ENCODE measurements at regions not wholly inside any gene's neighbourhood (a gene's known extent, or its start where the extent isn't known, plus 50 kb on each side); places are given as distances from the start of the nearest gene placed in this dataset.
A peak's percentile ranks its signal among the peaks of the same experiment; 100 is the strongest.

DNA sequence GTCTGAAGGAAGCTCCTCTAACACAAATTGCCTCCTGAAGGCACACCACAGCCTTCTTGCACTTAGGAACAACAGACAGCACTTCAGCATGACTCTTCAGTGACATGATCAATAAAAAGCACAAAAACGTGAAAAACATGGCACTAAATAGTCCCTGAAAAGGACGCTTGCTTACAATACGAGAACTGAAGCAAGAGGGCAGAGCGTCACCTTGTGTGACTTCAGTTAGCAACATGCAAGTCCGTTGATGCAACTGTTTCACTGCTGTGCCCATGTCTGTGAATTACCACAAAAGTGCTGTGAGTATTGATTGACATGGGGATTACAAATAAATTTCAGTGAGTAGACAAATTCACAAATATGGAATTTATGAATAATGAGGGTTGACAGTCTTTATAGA lies 219.9 kb upstream of the GAS1 start:
- WGBS (ENCODE audit: extremely low coverage, insufficient coverage, insufficient read length): no CpG with 5 or more reads among the region's 5 CpGs
- H2AK5ac ChIP-seq (ENCODE audit: low read length): no peak overlapping the region

DNA sequence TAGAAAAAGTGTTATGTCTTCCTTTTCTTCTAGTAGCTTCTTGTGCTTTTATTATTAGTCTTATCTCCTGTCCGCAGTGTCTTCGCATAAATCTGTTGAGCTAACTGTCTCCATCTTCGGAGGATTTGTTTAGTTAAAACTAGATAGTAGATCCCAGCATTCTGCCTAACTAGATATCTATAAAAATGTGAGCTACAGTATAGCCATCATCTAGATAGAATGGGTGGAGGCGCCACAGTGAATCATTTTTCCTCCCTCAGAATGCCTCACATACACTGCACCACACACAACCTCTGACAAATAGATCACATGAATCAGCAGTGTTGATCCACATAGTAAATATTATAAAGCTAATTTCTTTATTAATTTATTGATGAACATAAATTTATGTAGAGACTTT lies 220.3 kb upstream of the GAS1 start:
- Histone ChIP-seq H3K4me2 (ENCODE audit: low read length) (no peak overlapping the region), H3K4ac (ENCODE audit: low read depth, low read length) (no peak overlapping the region), H3K36me3 (ENCODE audit: control insufficient read depth in 1 of 2, insufficient read depth in 2 of 2, low read length in 2 of 2) (no peaks in the 10 kb centered on the region), H3K9ac (ENCODE audit: low read length) (no peak overlapping the region), H2AFZ (ENCODE audit: insufficient read depth, low read length, poor library complexity) (no peak overlapping the region), H3K27me3 (ENCODE audit: insufficient read depth, low read length) (no peaks in the 10 kb centered on the region), H3K27ac (ENCODE audit: low read depth, low read length) (no peak overlapping the region), H2BK12ac (ENCODE audit: low read length) (no peak overlapping the region), H3K23ac (ENCODE audit: low read length) (no peak overlapping the region), H3K14ac (ENCODE audit: low read length) (no peak overlapping the region), H3K9me3 (ENCODE audit: insufficient read depth, low read depth, low read length) (no peaks in the 10 kb centered on the region), H3K79me2 (ENCODE audit: control insufficient read depth, insufficient read depth, low read length, poor library complexity) (no peaks in the 10 kb centered on the region), H4K8ac (ENCODE audit: low read depth, low read length) (no peak overlapping the region), H4K12ac (ENCODE audit: low read depth, low read length) (no peak overlapping the region), H3K18ac (ENCODE audit: low read length) (no peak overlapping the region), H3K4me1 (ENCODE audit: control insufficient read depth in 1 of 2, insufficient read depth in 2 of 2, low read length in 2 of 2) (no peaks in the 10 kb centered on the region), H2BK120ac (ENCODE audit: insufficient read depth, low read length, poor library complexity) (no peak overlapping the region), H3K4me3 (ENCODE audit: low read depth, low read length) (no peak overlapping the region), H4K91ac (ENCODE audit: low read depth, low read length) (no peak overlapping the region), H2BK5ac (ENCODE audit: low read depth, low read length, poor library complexity) (no peak overlapping the region), H3K79me1 (ENCODE audit: low read length) (no peaks in the 10 kb centered on the region), H2AK5ac (ENCODE audit: low read length) (no peak overlapping the region)
- no CpG with 5 or more reads among the region's 4 CpGs for WGBS (ENCODE audit: extremely low coverage, insufficient coverage, insufficient read length)
- DNase-seq: no peak

More for the DNA sequence above, 219.9 kb upstream of the GAS1 start:
- H3K4me1 ChIP-seq (ENCODE audit: control insufficient read depth in 1 of 2, insufficient read depth in 2 of 2, low read length in 2 of 2): no peaks in the 10 kb centered on the region
- no peaks in the 10 kb centered on the region for H3K79me2 ChIP-seq (ENCODE audit: control insufficient read depth, insufficient read depth, low read length, poor library complexity)
- no peak overlapping the region for H2BK12ac ChIP-seq (ENCODE audit: low read length)
- no peak overlapping the region for H2BK120ac ChIP-seq (ENCODE audit: insufficient read depth, low read length, poor library complexity)
- no peak overlapping the region for H4K12ac ChIP-seq (ENCODE audit: low read depth, low read length)
- no peaks in the 10 kb centered on the region for H3K27me3 ChIP-seq (ENCODE audit: insufficient read depth, low read length)
- H2AFZ ChIP-seq (ENCODE audit: insufficient read depth, low read length, poor library complexity): no peak overlapping the region
- no peak overlapping the region for H3K18ac ChIP-seq (ENCODE audit: low read length)
- H3K9ac ChIP-seq (ENCODE audit: low read length): no peak overlapping the region
- DNase-seq: peak in 1 of 2 donors; percentile 5
- no peaks in the 10 kb centered on the region for H3K36me3 ChIP-seq (ENCODE audit: control insufficient read depth in 1 of 2, insufficient read depth in 2 of 2, low read length in 2 of 2)
- H2BK5ac ChIP-seq (ENCODE audit: low read depth, low read length, poor library complexity): no peak overlapping the region
- no peak overlapping the region for H3K14ac ChIP-seq (ENCODE audit: low read length)
- no peak overlapping the region for H3K4me3 ChIP-seq (ENCODE audit: low read depth, low read length)
- no peak overlapping the region for H4K91ac ChIP-seq (ENCODE audit: low read depth, low read length)
- H3K27ac ChIP-seq (ENCODE audit: low read depth, low read length): no peak overlapping the region
- no peaks in the 10 kb centered on the region for H3K79me1 ChIP-seq (ENCODE audit: low read length)
- H3K4me2 ChIP-seq (ENCODE audit: low read length): no peak overlapping the region
- H4K8ac ChIP-seq (ENCODE audit: low read depth, low read length): no peak overlapping the region
- H3K4ac ChIP-seq (ENCODE audit: low read depth, low read length): no peak overlapping the region
- no peak overlapping the region for H3K23ac ChIP-seq (ENCODE audit: low read length)
- no peaks in the 10 kb centered on the region for H3K9me3 ChIP-seq (ENCODE audit: insufficient read depth, low read depth, low read length)

DNA sequence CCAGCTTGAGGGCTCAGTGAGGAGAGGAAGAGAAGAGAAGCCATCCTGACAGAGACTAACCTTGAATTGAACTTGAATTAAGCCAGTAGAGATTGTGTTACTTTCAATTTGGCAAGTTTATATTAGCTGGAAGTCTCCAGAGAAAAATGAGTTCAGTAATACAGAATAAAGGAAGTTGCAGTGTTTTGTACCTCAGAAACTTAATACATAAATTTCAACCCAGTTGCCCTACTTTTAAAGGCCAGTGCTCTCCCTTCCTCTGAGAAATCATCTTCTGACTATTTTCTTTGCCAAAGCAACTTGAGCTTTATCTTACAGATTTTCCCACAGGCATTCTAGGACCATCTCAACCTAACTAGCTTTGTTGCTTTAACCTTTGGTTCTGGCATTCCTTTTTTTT lies 231.0 kb upstream of the GAS1 start:
- H3K23ac ChIP-seq (ENCODE audit: low read length): no peak overlapping the region
- no peaks in the 10 kb centered on the region for H3K27me3 ChIP-seq (ENCODE audit: insufficient read depth, low read length)
- no peak overlapping the region for H2BK12ac ChIP-seq (ENCODE audit: low read length)
- no peak overlapping the region for H4K12ac ChIP-seq (ENCODE audit: low read depth, low read length)
- H3K36me3 ChIP-seq (ENCODE audit: control insufficient read depth in 1 of 2, insufficient read depth in 2 of 2, low read length in 2 of 2): no peaks in the 10 kb centered on the region
- H2AK5ac ChIP-seq (ENCODE audit: low read length): no peak overlapping the region
- peak in 1 of 2 donors; percentile 14 for DNase-seq
- H3K14ac ChIP-seq (ENCODE audit: low read length): no peak overlapping the region
- H3K4me3 ChIP-seq (ENCODE audit: low read depth, low read length): no peak overlapping the region
- H3K9ac ChIP-seq (ENCODE audit: low read length): no peak overlapping the region
- H3K4me1 ChIP-seq (ENCODE audit: control insufficient read depth in 1 of 2, insufficient read depth in 2 of 2, low read length in 2 of 2): peaks cover 4 to 7% of the 10 kb centered on the region in 2 experiments
- no peak overlapping the region for H3K4me2 ChIP-seq (ENCODE audit: low read length)
- H3K18ac ChIP-seq (ENCODE audit: low read length): no peak overlapping the region
- H4K91ac ChIP-seq (ENCODE audit: low read depth, low read length): no peak overlapping the region
- no peak overlapping the region for H3K27ac ChIP-seq (ENCODE audit: low read depth, low read length)
- no peak overlapping the region for H2AFZ ChIP-seq (ENCODE audit: insufficient read depth, low read length, poor library complexity)
- no peak overlapping the region for H4K8ac ChIP-seq (ENCODE audit: low read depth, low read length)
- H3K4ac ChIP-seq (ENCODE audit: low read depth, low read length): no peak overlapping the region
- peaks cover 2% of the 10 kb centered on the region for H3K79me2 ChIP-seq (ENCODE audit: control insufficient read depth, insufficient read depth, low read length, poor library complexity)
- no peak overlapping the region for H2BK5ac ChIP-seq (ENCODE audit: low read depth, low read length, poor library complexity)
- no peaks in the 10 kb centered on the region for H3K9me3 ChIP-seq (ENCODE audit: insufficient read depth, low read depth, low read length)
- peaks cover 8% of the 10 kb centered on the region for H3K79me1 ChIP-seq (ENCODE audit: low read length)
- H2BK120ac ChIP-seq (ENCODE audit: insufficient read depth, low read length, poor library complexity): no peak overlapping the region

DNA sequence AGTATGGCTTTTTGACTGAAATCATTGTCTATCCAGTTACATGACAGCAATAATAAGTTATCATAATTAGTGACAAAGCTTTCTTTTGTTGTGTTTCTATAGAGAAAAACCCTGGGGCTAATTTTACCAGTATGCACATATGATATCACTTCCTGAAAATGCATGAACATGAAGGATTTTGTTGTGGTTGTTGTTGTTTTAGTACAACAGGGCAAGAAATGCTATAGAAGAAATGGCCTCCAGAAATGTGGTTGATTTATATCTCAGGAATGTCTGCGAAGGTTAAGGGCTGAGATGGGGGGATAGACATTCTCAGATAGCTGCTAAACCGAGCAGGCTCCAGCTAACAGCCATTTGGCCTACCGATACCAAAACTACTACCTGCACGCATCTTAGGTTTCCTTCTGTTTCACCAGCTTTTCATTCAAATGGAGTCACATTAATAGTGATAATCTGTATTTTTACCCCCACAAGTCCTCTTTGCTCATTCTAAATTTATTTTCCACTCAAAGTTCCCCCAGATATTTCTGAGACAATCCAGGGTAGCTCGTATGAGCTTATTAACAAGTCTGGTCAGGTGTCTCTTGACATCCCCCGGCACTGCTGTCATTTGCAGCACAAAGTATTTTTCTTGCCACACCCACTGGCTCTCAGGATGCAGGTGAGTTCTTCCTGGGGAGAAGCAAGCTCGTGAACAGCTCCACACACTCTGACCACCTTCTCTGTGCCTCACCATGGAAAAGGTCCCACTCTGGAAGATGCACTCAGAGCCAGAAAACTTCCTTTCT lies 232.4 kb upstream of the GAS1 start:
- Histone ChIP-seq H3K23ac (ENCODE audit: low read length) (peak overlapping the region; percentile 61), H3K9me3 (ENCODE audit: insufficient read depth, low read depth, low read length) (no peaks in the 10 kb centered on the region), H4K8ac (ENCODE audit: low read depth, low read length) (peak overlapping the region; percentile 33), H3K36me3 (ENCODE audit: control insufficient read depth in 1 of 2, insufficient read depth in 2 of 2, low read length in 2 of 2) (no peaks in the 10 kb centered on the region), H2AK5ac (ENCODE audit: low read length) (no peak overlapping the region), H3K27me3 (ENCODE audit: insufficient read depth, low read length) (no peaks in the 10 kb centered on the region), H3K79me2 (ENCODE audit: control insufficient read depth, insufficient read depth, low read length, poor library complexity) (peaks cover 2% of the 10 kb centered on the region), H2BK12ac (ENCODE audit: low read length) (peak overlapping the region; percentile 78), H3K18ac (ENCODE audit: low read length) (no peak overlapping the region), H2AFZ (ENCODE audit: insufficient read depth, low read length, poor library complexity) (no peak overlapping the region), H3K79me1 (ENCODE audit: low read length) (peaks cover 8% of the 10 kb centered on the region), H3K4me2 (ENCODE audit: low read length) (peak overlapping the region; percentile 44), H3K4me1 (ENCODE audit: control insufficient read depth in 1 of 2, insufficient read depth in 2 of 2, low read length in 2 of 2) (peaks cover 4 to 7% of the 10 kb centered on the region in 2 experiments), H3K4me3 (ENCODE audit: low read depth, low read length) (no peak overlapping the region), H3K27ac (ENCODE audit: low read depth, low read length) (peak overlapping the region; percentile 89), H2BK120ac (ENCODE audit: insufficient read depth, low read length, poor library complexity) (peak overlapping the region; percentile 52), H4K91ac (ENCODE audit: low read depth, low read length) (peak overlapping the region; percentile 93), H3K4ac (ENCODE audit: low read depth, low read length) (peak overlapping the region; percentile 3), H3K9ac (ENCODE audit: low read length) (no peak overlapping the region), H2BK5ac (ENCODE audit: low read depth, low read length, poor library complexity) (peak overlapping the region; percentile 18), H3K14ac (ENCODE audit: low read length) (peak overlapping the region; percentile 18), H4K12ac (ENCODE audit: low read depth, low read length) (peak overlapping the region; percentile 40)
- no CpG with 5 or more reads among the region's 7 CpGs for WGBS (ENCODE audit: extremely low coverage, insufficient coverage, insufficient read length)
- peak; percentile 68 to 97 for DNase-seq
